ENCODE measurements at regions not wholly inside any gene's neighbourhood (a gene's known extent, or its start where the extent isn't known, plus 50 kb on each side); places are given as distances from the start of the nearest gene placed in this dataset.

DNA sequence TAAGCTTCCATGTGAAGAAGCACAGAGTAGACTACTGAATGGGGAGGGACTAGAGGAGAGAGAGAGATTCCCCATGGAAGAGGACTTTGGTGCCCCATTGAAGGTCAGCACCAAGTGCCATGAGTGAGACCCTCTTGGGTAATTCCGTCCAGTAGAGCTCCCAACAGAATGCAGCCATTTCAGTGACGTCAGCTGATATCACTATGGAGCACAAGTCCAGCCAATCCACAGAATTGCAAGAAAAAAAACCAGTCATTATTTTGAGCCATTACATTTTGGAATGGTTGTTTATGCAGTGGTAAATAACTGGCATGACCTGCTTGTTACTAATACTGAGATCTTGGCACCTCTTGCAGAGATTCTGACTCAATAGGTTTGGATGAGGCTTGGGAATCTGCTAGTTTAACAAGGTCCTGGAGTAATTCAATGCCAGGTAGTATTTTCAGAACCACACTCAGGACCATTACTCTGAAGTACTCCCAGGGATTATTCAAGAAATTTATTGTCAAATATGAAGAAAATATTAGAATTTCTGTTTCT, 52.6 kb upstream of the SP8 start:
- intact Hi-C loops (cut with micrococcal nuclease), result no loop called here
- DNase-seq, result no peak
- TF ChIP-seq, protein P1, sequence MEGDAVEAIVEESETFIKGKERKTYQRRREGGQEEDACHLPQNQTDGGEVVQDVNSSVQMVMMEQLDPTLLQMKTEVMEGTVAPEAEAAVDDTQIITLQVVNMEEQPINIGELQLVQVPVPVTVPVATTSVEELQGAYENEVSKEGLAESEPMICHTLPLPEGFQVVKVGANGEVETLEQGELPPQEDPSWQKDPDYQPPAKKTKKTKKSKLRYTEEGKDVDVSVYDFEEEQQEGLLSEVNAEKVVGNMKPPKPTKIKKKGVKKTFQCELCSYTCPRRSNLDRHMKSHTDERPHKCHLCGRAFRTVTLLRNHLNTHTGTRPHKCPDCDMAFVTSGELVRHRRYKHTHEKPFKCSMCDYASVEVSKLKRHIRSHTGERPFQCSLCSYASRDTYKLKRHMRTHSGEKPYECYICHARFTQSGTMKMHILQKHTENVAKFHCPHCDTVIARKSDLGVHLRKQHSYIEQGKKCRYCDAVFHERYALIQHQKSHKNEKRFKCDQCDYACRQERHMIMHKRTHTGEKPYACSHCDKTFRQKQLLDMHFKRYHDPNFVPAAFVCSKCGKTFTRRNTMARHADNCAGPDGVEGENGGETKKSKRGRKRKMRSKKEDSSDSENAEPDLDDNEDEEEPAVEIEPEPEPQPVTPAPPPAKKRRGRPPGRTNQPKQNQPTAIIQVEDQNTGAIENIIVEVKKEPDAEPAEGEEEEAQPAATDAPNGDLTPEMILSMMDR (IDR thresholded peaks at IDR 0.05), result no peak
- CTCF ChIA-PET, result no interaction called here
- no peak overlapping the region for H3K4me3 Mint-ChIP-seq
- no peaks in the 10 kb centered on the region for H3K36me3 Mint-ChIP-seq (ENCODE audit: low read depth)
- H3K9me3 Mint-ChIP-seq, result no peaks in the 10 kb centered on the region
- ATAC-seq (ENCODE audit: low read depth), result no peak
- no peaks in the 10 kb centered on the region for H3K27me3 Mint-ChIP-seq
- POLR2A ChIA-PET, result no interaction called here
- H3K4me1 Mint-ChIP-seq, result no peaks in the 10 kb centered on the region
- no peak overlapping the region for H3K27ac Mint-ChIP-seq

DNA sequence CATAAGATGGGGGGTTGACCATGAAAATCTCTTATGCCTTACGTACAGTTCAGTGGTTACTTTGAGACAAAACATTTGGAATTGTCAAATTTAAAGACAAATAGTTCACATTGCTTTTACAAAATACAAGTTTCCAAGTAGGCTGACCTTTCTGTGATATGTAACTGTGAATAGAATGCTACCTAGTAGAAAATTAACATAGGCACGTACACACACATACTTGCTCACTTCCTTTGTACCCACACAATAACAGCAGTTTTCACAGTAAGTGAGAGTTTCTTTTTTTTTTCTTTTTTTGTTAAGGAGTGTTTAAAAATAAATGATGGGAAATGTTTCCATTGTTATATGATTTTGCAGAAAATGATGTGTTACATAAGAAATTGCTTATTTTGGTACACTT, 53.3 kb upstream of the SP8 start:
- H3K4me3 Mint-ChIP-seq, result no peak overlapping the region
- H3K36me3 Mint-ChIP-seq (ENCODE audit: low read depth), result no peaks in the 10 kb centered on the region
- POLR2A ChIA-PET, result no interaction called here
- H3K27ac Mint-ChIP-seq, result no peak overlapping the region
- intact Hi-C loops (cut with micrococcal nuclease), result no loop called here
- TF ChIP-seq, protein P1 (IDR thresholded peaks at IDR 0.05), result no peak
- CTCF ChIA-PET, result no interaction called here
- no peaks in the 10 kb centered on the region for H3K9me3 Mint-ChIP-seq
- no peaks in the 10 kb centered on the region for H3K4me1 Mint-ChIP-seq
- ATAC-seq (ENCODE audit: low read depth) (no peak), DNase-seq (no peak)
- H3K27me3 Mint-ChIP-seq, result no peaks in the 10 kb centered on the region

DNA sequence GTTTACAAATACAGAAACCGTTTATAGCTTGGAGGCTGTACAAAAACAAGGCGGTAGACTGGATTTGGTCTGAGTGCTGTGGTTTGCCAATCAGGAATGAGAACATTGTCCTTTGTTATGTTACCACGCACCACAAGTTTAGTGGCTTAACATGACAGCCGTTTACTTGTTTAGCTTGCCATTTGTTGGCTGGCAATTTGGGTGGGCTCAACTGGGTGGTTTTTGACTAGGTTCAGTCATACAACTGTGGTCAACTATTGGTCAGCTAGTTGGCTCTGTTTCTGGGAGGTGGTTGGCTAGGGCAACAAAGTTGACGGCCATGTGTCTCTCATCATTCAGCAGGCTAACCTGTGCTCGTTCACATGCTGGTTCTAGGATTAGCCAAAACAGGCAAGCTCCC, 60.1 kb upstream of the SP8 start:
- DNase-seq (no peak), ATAC-seq (ENCODE audit: low read depth) (no peak)
- TF ChIP-seq, protein P1 (IDR thresholded peaks at IDR 0.05), result no peak
- Mint-ChIP-seq H3K4me1 (no peaks in the 10 kb centered on the region), H3K4me3 (no peak overlapping the region), H3K36me3 (ENCODE audit: low read depth) (no peaks in the 10 kb centered on the region), H3K27me3 (no peaks in the 10 kb centered on the region), H3K9me3 (no peaks in the 10 kb centered on the region), H3K27ac (no peak overlapping the region)
- POLR2A ChIA-PET, result no interaction called here
- intact Hi-C loops (cut with micrococcal nuclease), result no loop called here
- CTCF ChIA-PET, result no interaction called here

DNA sequence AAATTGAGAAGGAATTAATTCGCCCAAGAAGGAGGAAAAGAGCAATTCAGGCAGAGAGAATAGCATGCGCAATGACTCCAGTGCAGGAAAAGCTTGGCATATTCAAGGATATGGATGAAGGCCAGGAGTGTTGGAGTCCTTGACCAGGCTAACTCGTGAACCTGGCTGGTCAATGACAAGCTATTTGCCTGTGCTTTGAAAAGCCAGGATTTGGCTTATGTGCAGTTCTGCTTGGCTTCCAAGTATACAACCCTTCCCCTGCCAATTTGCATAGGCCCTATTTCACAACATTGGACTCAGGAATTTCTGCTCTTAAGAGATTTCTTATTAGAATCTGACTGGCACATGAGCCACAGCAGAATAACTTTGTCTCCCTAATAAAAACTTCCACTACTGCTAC, 72.3 kb upstream of the SP8 start:
- H3K4me3 Mint-ChIP-seq, result no peak overlapping the region
- no peak for DNase-seq
- ChIA-PET POLR2A (no interaction called here), CTCF (no interaction called here)
- intact Hi-C loops (cut with micrococcal nuclease), result no loop called here
- no peak for ATAC-seq (ENCODE audit: low read depth)
- no peaks in the 10 kb centered on the region for H3K27me3 Mint-ChIP-seq
- H3K9me3 Mint-ChIP-seq, result no peaks in the 10 kb centered on the region
- H3K36me3 Mint-ChIP-seq (ENCODE audit: low read depth), result no peaks in the 10 kb centered on the region
- TF ChIP-seq, protein P1 (IDR thresholded peaks at IDR 0.05), result no peak
- no peaks in the 10 kb centered on the region for H3K4me1 Mint-ChIP-seq
- H3K27ac Mint-ChIP-seq, result no peak overlapping the region

GRCh38 chr7:20861468-20861867, 74.8 kb upstream of the SP8 start:
- no peak for DNase-seq
- ChIA-PET POLR2A (no interaction called here), CTCF (no interaction called here)
- intact Hi-C loops (cut with micrococcal nuclease), result no loop called here
- Mint-ChIP-seq H3K36me3 (ENCODE audit: low read depth) (no peaks in the 10 kb centered on the region), H3K9me3 (no peaks in the 10 kb centered on the region), H3K4me1 (no peaks in the 10 kb centered on the region), H3K27ac (no peak overlapping the region), H3K4me3 (no peak overlapping the region), H3K27me3 (no peaks in the 10 kb centered on the region)
- no peak for ATAC-seq (ENCODE audit: low read depth)
- TF ChIP-seq, protein P1 (IDR thresholded peaks at IDR 0.05), result no peak

Data from activated B cell treated with CpG ODN at 0.5 μM for 24 hours (primary cell).